IMR-90 (cell line): ENCODE measurements at regions not wholly inside any gene's neighbourhood (a gene's known extent, or its start where the extent isn't known, plus 50 kb on each side); places are given as distances from the start of the nearest gene placed in this dataset.

ENCODE experiments used
- ATAC-seq: fragments of 200-7000 bp; cut with Tn5 transposase; 2 replicates; pipeline ENCODE4 v1.9.1; 2020; ENCODE audit warnings: low read depth, mild to moderate bottlenecking, moderate library complexity
- BruUV-seq: library from RNA; stranded (reverse); fragments of 400-500 nt; replicated peaks from 2 replicates; lab custom pipeline; 2021; lab: Mats Ljungman, UMichigan
- CTCF ChIA-PET: fragments of 300-600 bp; formaldehyde crosslinking; extraction: SDS; loops from one replicate; lab custom pipeline; 2021; ENCODE audit warnings: antibody characterized with exemption; lab: Yijun Ruan, JAX
- POLR2A ChIA-PET: fragments of 300-600 bp; sonication (Branson Sonifier 250); formaldehyde crosslinking; loops from one replicate; lab custom pipeline; 2022; ENCODE audit warnings: antibody characterized with exemption; ENCODE audit not compliant: unreplicated experiment; lab: Charles Lee
- DNase-seq: peaks from one replicate; pipeline ENCODE4 v3.0.0; 2013
- H2AFZ ChIP-seq: replicated peaks from 2 replicates; pipeline ENCODE3; 2013; ENCODE audit warnings: low read length, mild to moderate bottlenecking; ENCODE audit not compliant: poor library complexity
- H2AK5ac ChIP-seq: 2 replicates; pipeline ENCODE4 v1.6.1; 2013; ENCODE audit warnings: low read depth, low read length, inconsistent platforms
- H2AK9ac ChIP-seq: replicated peaks from 2 replicates; pipeline ENCODE3; 2013; ENCODE audit warnings: mild to moderate bottlenecking, low read depth, low read length, moderate library complexity; ENCODE audit not compliant: poor library complexity
- H2BK120ac ChIP-seq: 2 replicates; pipeline ENCODE4 v1.6.1; 2013; ENCODE audit warnings: low read depth, low read length, inconsistent platforms
- H2BK15ac ChIP-seq: 3 replicates; pipeline ENCODE4 v1.6.1; 2013; ENCODE audit warnings: low read depth, low read length, inconsistent platforms
- H2BK20ac ChIP-seq: 2 replicates; pipeline ENCODE4 v1.6.1; 2013; ENCODE audit warnings: low read depth, mild to moderate bottlenecking, inconsistent platforms, low read length, moderate library complexity
- H2BK5ac ChIP-seq: 2 replicates; pipeline ENCODE4 v1.6.1; 2013; ENCODE audit warnings: mild to moderate bottlenecking, low read depth, low read length, inconsistent platforms; ENCODE audit not compliant: poor library complexity, severe bottlenecking
- H3K14ac ChIP-seq: replicated peaks from 2 replicates; pipeline ENCODE4 v1.6.1; 2013; ENCODE audit warnings: low read depth, low read length, inconsistent platforms
- H3K18ac ChIP-seq: 2 replicates; pipeline ENCODE4 v1.6.1; 2013; ENCODE audit warnings: low read depth, low read length, control low read depth
- H3K23ac ChIP-seq: 2 replicates; pipeline ENCODE4 v1.6.1; 2013; ENCODE audit warnings: low read depth, low read length, inconsistent platforms
- H3K27ac ChIP-seq: 2 replicates; pipeline ENCODE4 v1.5.1; 2013; ENCODE audit warnings: mild to moderate bottlenecking, control low read depth, low read length; ENCODE audit not compliant: insufficient read depth
- H3K27me3 ChIP-seq: 2 replicates; pipeline ENCODE4 v1.6.1; 2013; ENCODE audit warnings: low read length; ENCODE audit not compliant: control insufficient read depth, insufficient read depth
- H3K36me3 ChIP-seq: 2 replicates; pipeline ENCODE4 v1.6.1; 2013; ENCODE audit warnings: low read length, mixed read lengths; ENCODE audit not compliant: control insufficient read depth, insufficient read depth
- H3K4ac ChIP-seq: 2 replicates; pipeline ENCODE4 v1.6.1; 2013; ENCODE audit warnings: low read depth, low read length, inconsistent platforms
- H3K4me1 ChIP-seq: 2 replicates; pipeline ENCODE4 v1.6.1; 2013; ENCODE audit warnings: low read length, mixed read lengths; ENCODE audit not compliant: control insufficient read depth, insufficient read depth
- H3K4me2 ChIP-seq: 2 replicates; pipeline ENCODE4 v1.6.1; 2013; ENCODE audit warnings: low read depth, mild to moderate bottlenecking, control low read depth, low read length, moderate library complexity
- H3K4me3 ChIP-seq: 2 replicates; pipeline ENCODE4 v1.5.1; 2013; ENCODE audit warnings: low read depth, mild to moderate bottlenecking, control low read depth, low read length, moderate library complexity; ENCODE audit not compliant: insufficient read depth
- H3K56ac ChIP-seq: 2 replicates; pipeline ENCODE4 v1.6.1; 2013; ENCODE audit warnings: low read length, inconsistent platforms; ENCODE audit not compliant: insufficient read depth; ENCODE audit errors: extremely low read depth
- H3K79me1 ChIP-seq, 2 experiments: 2 replicates each; pipeline ENCODE4 v1.6.1; 2013; ENCODE audit warnings: low read length in 2 of 2, inconsistent platforms in 1 of 2, low read depth in 1 of 2
- H3K9ac ChIP-seq: 2 replicates; pipeline ENCODE4 v1.6.1; 2013; ENCODE audit warnings: low read depth, low read length, control low read depth
- H3K9me1 ChIP-seq: 2 replicates; pipeline ENCODE4 v1.6.1; 2013; ENCODE audit warnings: low read length, inconsistent platforms; ENCODE audit not compliant: insufficient read depth
- H3K9me3 ChIP-seq: 2 replicates; pipeline ENCODE4 v1.6.1; 2013; ENCODE audit warnings: low read length; ENCODE audit not compliant: control insufficient read depth, insufficient read depth
- H4K20me1 ChIP-seq: 2 replicates; pipeline ENCODE4 v1.6.1; 2013; ENCODE audit warnings: low read length, inconsistent platforms; ENCODE audit not compliant: insufficient read depth
- H4K5ac ChIP-seq: 2 replicates; pipeline ENCODE4 v1.6.1; 2013; ENCODE audit warnings: mild to moderate bottlenecking, low read depth, low read length, control low read depth
- H4K8ac ChIP-seq, 2 experiments: 2 replicates each; pipeline ENCODE4 v1.6.1; 2013; ENCODE audit warnings: low read depth in 2 of 2, low read length in 2 of 2, control low read depth in 1 of 2, inconsistent platforms in 1 of 2
- H4K91ac ChIP-seq: 2 replicates; pipeline ENCODE4 v1.6.1; 2013; ENCODE audit warnings: low read depth, low read length, inconsistent platforms; ENCODE audit not compliant: insufficient read depth
- BHLHE40 ChIP-seq: fragments of 150-350 bp; IDR thresholded peaks from 2 replicates; pipeline ENCODE4 v1.6.1; 2016; ENCODE audit warnings: mild to moderate bottlenecking, low read depth, low read length
- CEBPB ChIP-seq: IDR thresholded peaks from 2 replicates; pipeline ENCODE4 v1.6.1; 2012; ENCODE audit warnings: low read depth, low read length, improper control_type of control experiment
- CHD1 ChIP-seq: IDR thresholded peaks from 2 replicates; pipeline ENCODE4 v1.6.1; 2012; ENCODE audit warnings: low read depth, low read length, improper control_type of control experiment
- CTCF ChIP-seq: conservative IDR thresholded peaks from 2 replicates; pipeline ENCODE4 v1.5.1; 2012; ENCODE audit warnings: mild to moderate bottlenecking, low read depth, low read length, improper control_type of control experiment
- FOS ChIP-seq: fragments of 150-350 bp; IDR thresholded peaks from 2 replicates; pipeline ENCODE4 v1.6.1; 2016; ENCODE audit warnings: low read depth, low read length
- MAFK ChIP-seq: IDR thresholded peaks from 2 replicates; pipeline ENCODE4 v1.6.1; 2012; ENCODE audit warnings: low read depth, low read length, improper control_type of control experiment
- MAZ ChIP-seq: IDR thresholded peaks from 2 replicates; pipeline ENCODE4 v1.6.1; 2012; ENCODE audit warnings: low read depth, mild to moderate bottlenecking, low read length, improper control_type of control experiment, moderate library complexity, borderline replicate concordance
- NFE2L2 ChIP-seq: fragments of 150-350 bp; IDR thresholded peaks from 2 replicates; pipeline ENCODE4 v1.6.1; 2016; ENCODE audit warnings: low read depth, mild to moderate bottlenecking, low read length
- POLR2A ChIP-seq: IDR thresholded peaks from 2 replicates; pipeline ENCODE4 v1.6.1; 2012; ENCODE audit warnings: mild to moderate bottlenecking, low read depth, low read length
- RAD21 ChIP-seq: IDR thresholded peaks from 2 replicates; pipeline ENCODE4 v1.6.1; 2012; ENCODE audit warnings: low read length, improper control_type of control experiment
- RCOR1 ChIP-seq: IDR thresholded peaks from 2 replicates; pipeline ENCODE4 v1.6.1; 2012; ENCODE audit warnings: mild to moderate bottlenecking, low read length, improper control_type of control experiment; ENCODE audit not compliant: insufficient replicate concordance
- RFX5 ChIP-seq: IDR thresholded peaks from 2 replicates; pipeline ENCODE4 v1.8.0; 2012; ENCODE audit warnings: low read depth, mild to moderate bottlenecking, low read length, moderate library complexity
- SMC3 ChIP-seq: fragments of 150-350 bp; IDR thresholded peaks from 2 replicates; pipeline ENCODE4 v1.6.1; 2016; ENCODE audit warnings: low read depth, mild to moderate bottlenecking, antibody characterized with exemption, low read length, moderate library complexity
- USF2 ChIP-seq: fragments of 150-350 bp; IDR thresholded peaks from 2 replicates; pipeline ENCODE4 v1.6.1; 2017; ENCODE audit warnings: mild to moderate bottlenecking, antibody characterized with exemption, low read length, low read depth
- WGBS, 2 experiments: methylation state at CpG; one replicate each; pipeline versions ENCODE4 v1.1.5 to v1.1.7; 2013; ENCODE audit warnings: missing lambda C conversion rate in 2 of 2; ENCODE audit not compliant: insufficient read length in 1 of 2; ENCODE audit errors: extremely low coverage in 2 of 2; 5-methylcytosine and 5-hydroxymethylcytosine counted together
- dilution Hi-C: fragments of 300-500 bp; cut with HindIII; formaldehyde crosslinking; loops from one replicate; pipeline ENCODE4 v1.14.3; 2018; ENCODE audit warnings: low sequenced_read_pairs; ENCODE audit not compliant: unreplicated experiment
- in situ Hi-C: fragments of 300-500 bp; cut with MboI; formaldehyde crosslinking; loops from 3 replicates; pipeline ENCODE4 v1.14.3; 2019; ENCODE audit warnings: low sequenced_read_pairs, inconsistent platforms, mixed read lengths
- intact Hi-C: fragments of 100-400 bp; cut with micrococcal nuclease; formaldehyde crosslinking; loops from 2 replicates; pipeline ENCODE4 v1.10.0; 2022

- Histone ChIP-seq H3K4me1 (peaks cover 20% of the 10 kb centered on the region), H3K36me3 (no peaks in the 10 kb centered on the region), H3K27me3 (no peaks in the 10 kb centered on the region), H4K20me1 (no peaks in the 10 kb centered on the region), H2AK5ac (no peak overlapping the region), H3K18ac (no peak overlapping the region), H4K91ac (no peak overlapping the region), H3K4ac (no peak overlapping the region), H3K27ac (no peak overlapping the region), H2AFZ (no peak overlapping the region), H4K8ac (no peak overlapping the region), H3K9ac (no peak overlapping the region), H2AK9ac (no peak overlapping the region), H3K9me3 (peaks cover 4% of the 10 kb centered on the region), H3K4me3 (no peak overlapping the region), H3K14ac (no peak overlapping the region), H2BK5ac (no peak overlapping the region), H3K9me1 (0 out of 2 replicates have a peak, but pooled peaks cover 6% of the 10 kb centered on the region), H4K5ac (no peak overlapping the region), H3K23ac (no peak overlapping the region), H3K4me2 (no peak overlapping the region), H2BK120ac (no peak overlapping the region), H2BK15ac (no peak overlapping the region), H3K79me1 (no peaks in the 10 kb centered on the region), H3K56ac (no peak overlapping the region), H2BK20ac (no peak overlapping the region)
- intact Hi-C loops: no loop called here
- dilution Hi-C loops: loop anchor here (25.0 kb wide), 1 partner anchor 293 kb away; no protein-coding TSS in a partner anchor
- DNase-seq (no peak), ATAC-seq (no peak)
- no CpG with 5 or more reads among the region's 1 CpG for WGBS, 2 experiments
- no peak for TF ChIP-seq SMC3
- no peak for TF ChIP-seq MAFK
- no peak for TF ChIP-seq RFX5
- TF ChIP-seq BHLHE40: no peak
- TF ChIP-seq USF2: no peak
- no peak for TF ChIP-seq RAD21
- TF ChIP-seq NFE2L2: no peak
- no peak for TF ChIP-seq MAZ
- TF ChIP-seq CHD1: no peak
- no peak for TF ChIP-seq POLR2A
- TF ChIP-seq RCOR1: no peak
- no peak for TF ChIP-seq CTCF
- TF ChIP-seq CEBPB: no peak
- no peak for TF ChIP-seq FOS
- POLR2A ChIA-PET: no interaction called here
- in situ Hi-C loops: loop anchor here (25.0 kb wide), 1 partner anchor 568 kb away; the partner anchor contains the start of gene CYP20A1
- no TSS peak for BruUV-seq
- CTCF ChIA-PET: interaction anchor here (2.3 kb wide), 1 partner anchor 10 kb away, joined by 6 read pairs; no protein-coding TSS in a partner anchor
These were observed 62.1 kb upstream of the CTLA4 start for GRCh38 chr2:203805486-203805838.
